ENCODE measurements at regions not wholly inside any gene's neighbourhood (a gene's known extent, or its start where the extent isn't known, plus 50 kb on each side); places are given as distances from the start of the nearest gene placed in this dataset.

- no peak for DNase-seq (ENCODE audit: low read depth, low spot score)
- no peaks in the 10 kb centered on the region; a peak in 1 of 4 replicates for H3K27me3 ChIP-seq (replicated peaks in 1 of 2; ENCODE audit: control insufficient read depth in 2 of 2, insufficient read depth in 2 of 2, low read length in 1 of 2)
- no peak for ATAC-seq
- no peaks in the 10 kb centered on the region for H4K20me1 ChIP-seq (ENCODE audit: control insufficient read depth, insufficient read depth)
- H3K36me3 ChIP-seq (ENCODE audit: control insufficient read depth in 2 of 2, insufficient read depth in 2 of 2, low read length in 1 of 2): no peaks in the 10 kb centered on the region
- no peak overlapping the region for H3K9ac ChIP-seq (ENCODE audit: control insufficient read depth, insufficient read depth, low read length)
- H3K4me2 ChIP-seq (ENCODE audit: control insufficient read depth, insufficient read depth): no peak overlapping the region
- SMC1A ChIA-PET (ENCODE audit: uncharacterized antibody, unreplicated experiment): interaction anchor here (0.9 kb wide), 1 partner anchor 11 kb away, joined by 3 read pairs; no protein-coding TSS in a partner anchor
- TF ChIP-seq POLR2AphosphoS2 (IDR thresholded peaks at IDR 0.05; ENCODE audit: low read depth, low read length): no peak
- TF ChIP-seq TCF7 (IDR thresholded peaks at IDR 0.05; ENCODE audit: borderline replicate concordance): no peak
- no peak for TF ChIP-seq SRF (IDR thresholded peaks at IDR 0.05; ENCODE audit: low read depth in 2 of 2, low read length in 2 of 2)
- TF ChIP-seq YY1 (IDR thresholded peaks at IDR 0.05; ENCODE audit: low read depth, low read length): no peak
- TF ChIP-seq RBBP5 (conservative IDR thresholded peaks at IDR 0.05): no peak
- no peak for TF ChIP-seq FOXK2 (IDR thresholded peaks at IDR 0.05)
- no peak for TF ChIP-seq BCL11A (IDR thresholded peaks at IDR 0.05; ENCODE audit: low read depth, low read length)
- TF ChIP-seq NR2C2 (IDR thresholded peaks at IDR 0.05; ENCODE audit: borderline replicate concordance, control insufficient read depth, insufficient read length, low read depth): no peak
- no peak for TF ChIP-seq CHD4 (IDR thresholded peaks at IDR 0.05)
- no peak for TF ChIP-seq MLLT1 (IDR thresholded peaks at IDR 0.05)
- TF ChIP-seq BMI1 (IDR thresholded peaks at IDR 0.05; ENCODE audit: borderline replicate concordance): no peak
- TF ChIP-seq SUPT20H (IDR thresholded peaks at IDR 0.05; ENCODE audit: borderline replicate concordance, control insufficient read depth, low read depth, low read length): no peak
- TF ChIP-seq GABPA (IDR thresholded peaks at IDR 0.05; ENCODE audit: low read depth): no peak
- TF ChIP-seq ESRRA (IDR thresholded peaks at IDR 0.05; ENCODE audit: low read length): no peak
- no peak for TF ChIP-seq KAT2A (conservative IDR thresholded peaks at IDR 0.05; ENCODE audit: control insufficient read depth, low read depth, low read length)
- TF ChIP-seq, protein P1, sequence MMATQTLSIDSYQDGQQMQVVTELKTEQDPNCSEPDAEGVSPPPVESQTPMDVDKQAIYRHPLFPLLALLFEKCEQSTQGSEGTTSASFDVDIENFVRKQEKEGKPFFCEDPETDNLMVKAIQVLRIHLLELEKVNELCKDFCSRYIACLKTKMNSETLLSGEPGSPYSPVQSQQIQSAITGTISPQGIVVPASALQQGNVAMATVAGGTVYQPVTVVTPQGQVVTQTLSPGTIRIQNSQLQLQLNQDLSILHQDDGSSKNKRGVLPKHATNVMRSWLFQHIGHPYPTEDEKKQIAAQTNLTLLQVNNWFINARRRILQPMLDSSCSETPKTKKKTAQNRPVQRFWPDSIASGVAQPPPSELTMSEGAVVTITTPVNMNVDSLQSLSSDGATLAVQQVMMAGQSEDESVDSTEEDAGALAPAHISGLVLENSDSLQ (IDR thresholded peaks at IDR 0.05): no peak
- no peak for TF ChIP-seq MTA2 (IDR thresholded peaks at IDR 0.05; ENCODE audit: low read depth)
- no peak for TF ChIP-seq POU2F2 (IDR thresholded peaks at IDR 0.05; ENCODE audit: borderline replicate concordance, low read depth, low read length)
- TF ChIP-seq, protein P2, sequence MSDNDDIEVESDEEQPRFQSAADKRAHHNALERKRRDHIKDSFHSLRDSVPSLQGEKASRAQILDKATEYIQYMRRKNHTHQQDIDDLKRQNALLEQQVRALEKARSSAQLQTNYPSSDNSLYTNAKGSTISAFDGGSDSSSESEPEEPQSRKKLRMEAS (IDR thresholded peaks at IDR 0.05; ENCODE audit: low read depth, low read length): no peak
- TF ChIP-seq GATAD2B (conservative IDR thresholded peaks at IDR 0.05; ENCODE audit: low read depth): no peak
- H3K4me1 ChIP-seq (ENCODE audit: control insufficient read depth, insufficient read depth, low read length): no peaks in the 10 kb centered on the region
- WGBS (ENCODE audit: insufficient coverage, insufficient replicate concordance, low lambda C conversion rate, missing lambda C conversion rate): 39% methylated on average over 7 of the region's 7 CpGs
- RAD21 ChIA-PET (ENCODE audit: unreplicated experiment): no interaction called here
- H3K9me3 ChIP-seq (replicated peaks; ENCODE audit: control insufficient read depth, insufficient read depth, low read length): no peaks in the 10 kb centered on the region
- H3K4me3 ChIP-seq: no peak overlapping the region
- no peak overlapping the region for H3K27ac ChIP-seq (ENCODE audit: control insufficient read depth, insufficient read depth)
- POLR2A ChIA-PET: no interaction called here
- CTCF ChIA-PET: no interaction called here
- no peak for FAIRE-seq
- no peak overlapping the region for H2AFZ ChIP-seq (ENCODE audit: control insufficient read depth, low read depth, low read length)
- in situ Hi-C loops (cut with MboI): no loop called here
- no peaks in the 10 kb centered on the region for H3K79me2 ChIP-seq (ENCODE audit: control insufficient read depth, insufficient read depth, low read length)
- intact Hi-C loops (cut with micrococcal nuclease; ENCODE audit: unreplicated experiment): no loop called here
- no TSS peak for BruUV-seq (replicated peaks)
Observed at GRCh38 chr11:19379465-19379864, 138.7 kb upstream of the E2F8 start.

Measured in GM12878 (cell line).